Ecto neural progenitor cell (in vitro differentiated cells): ENCODE measurements at regions not wholly inside any gene's neighbourhood (a gene's known extent, or its start where the extent isn't known, plus 50 kb on each side); places are given as distances from the start of the nearest gene placed in this dataset.
A peak's percentile ranks its signal among the peaks of the same experiment; 100 is the strongest.

Experiments used
- DNase-seq: peaks from one replicate; pipeline ENCODE4 v3.0.0-alpha.2; 2018; ENCODE audit warnings: low spot score

DNA sequence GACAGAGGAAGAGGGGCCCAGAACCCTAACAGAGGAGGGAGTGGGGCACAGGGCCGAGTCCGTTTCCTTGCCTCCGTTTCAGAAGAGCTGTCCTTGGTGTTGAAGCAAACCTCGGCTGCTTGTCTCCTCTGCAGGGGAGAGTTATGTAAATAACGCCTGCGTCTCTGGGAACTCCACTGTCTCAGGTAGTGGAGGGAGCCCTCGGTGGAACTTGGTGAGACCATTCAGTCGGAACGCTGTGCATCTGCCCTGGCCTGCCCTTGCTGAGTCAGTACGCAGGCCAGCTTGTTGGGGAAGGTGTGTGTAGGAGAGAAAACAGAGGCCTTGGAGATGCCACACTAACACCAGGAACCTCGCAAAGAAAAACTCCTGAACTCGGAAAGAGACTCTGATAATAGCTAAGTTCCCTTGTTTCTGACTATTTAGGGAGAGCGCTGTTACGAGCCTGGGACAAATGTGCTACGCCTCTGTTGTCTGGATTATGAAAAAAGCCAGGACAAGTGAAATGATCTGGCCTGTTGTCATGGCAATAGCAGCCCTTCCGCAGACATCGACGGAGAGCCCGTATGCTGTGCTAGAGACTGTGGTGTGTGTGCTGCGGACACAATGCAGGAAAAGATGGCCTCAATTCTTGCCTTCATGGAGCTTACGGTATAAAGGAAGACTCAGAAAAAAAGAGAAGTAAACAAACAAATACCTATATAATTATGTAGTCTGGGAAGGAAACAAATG is 94.6 kb upstream of the AKT3 start:
- peak; percentile 56 for DNase-seq

DNA sequence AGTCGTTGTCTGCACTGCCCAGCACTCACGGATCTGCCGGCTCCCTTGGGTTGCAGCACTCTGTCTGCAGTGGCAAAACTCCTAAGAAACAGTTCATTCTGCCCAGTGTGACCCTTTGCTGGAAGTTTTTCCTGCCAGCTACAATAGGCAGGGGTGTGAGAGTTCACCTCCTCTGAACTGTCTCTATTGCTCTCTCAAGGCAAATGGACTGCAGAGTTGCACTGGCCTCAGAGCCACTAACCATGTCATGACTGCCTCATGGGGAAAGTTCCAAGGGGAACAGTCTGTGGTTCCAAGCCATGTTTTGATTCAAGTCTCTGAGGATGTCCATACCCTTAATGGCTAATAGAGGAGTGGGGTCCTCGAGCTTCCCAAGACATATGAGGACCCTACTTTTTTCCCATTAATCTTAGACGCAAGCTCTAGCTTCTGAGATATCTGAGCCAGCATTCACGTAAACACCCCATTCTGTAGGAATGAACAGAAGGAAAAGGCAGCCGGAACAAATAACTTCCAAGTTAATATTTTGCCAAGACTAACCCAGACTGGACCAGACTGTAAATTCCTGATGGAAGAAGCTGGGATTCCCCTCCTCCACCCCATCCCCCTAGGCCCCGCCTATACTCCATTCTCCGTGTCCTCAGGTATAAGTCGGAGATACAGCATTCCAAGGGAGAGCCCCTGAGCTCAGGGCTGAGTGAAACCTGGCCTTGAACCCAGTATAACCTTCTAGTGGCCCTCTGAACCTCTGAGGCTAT is 93.8 kb upstream of the AKT3 start:
- DNase-seq: no peak

DNA sequence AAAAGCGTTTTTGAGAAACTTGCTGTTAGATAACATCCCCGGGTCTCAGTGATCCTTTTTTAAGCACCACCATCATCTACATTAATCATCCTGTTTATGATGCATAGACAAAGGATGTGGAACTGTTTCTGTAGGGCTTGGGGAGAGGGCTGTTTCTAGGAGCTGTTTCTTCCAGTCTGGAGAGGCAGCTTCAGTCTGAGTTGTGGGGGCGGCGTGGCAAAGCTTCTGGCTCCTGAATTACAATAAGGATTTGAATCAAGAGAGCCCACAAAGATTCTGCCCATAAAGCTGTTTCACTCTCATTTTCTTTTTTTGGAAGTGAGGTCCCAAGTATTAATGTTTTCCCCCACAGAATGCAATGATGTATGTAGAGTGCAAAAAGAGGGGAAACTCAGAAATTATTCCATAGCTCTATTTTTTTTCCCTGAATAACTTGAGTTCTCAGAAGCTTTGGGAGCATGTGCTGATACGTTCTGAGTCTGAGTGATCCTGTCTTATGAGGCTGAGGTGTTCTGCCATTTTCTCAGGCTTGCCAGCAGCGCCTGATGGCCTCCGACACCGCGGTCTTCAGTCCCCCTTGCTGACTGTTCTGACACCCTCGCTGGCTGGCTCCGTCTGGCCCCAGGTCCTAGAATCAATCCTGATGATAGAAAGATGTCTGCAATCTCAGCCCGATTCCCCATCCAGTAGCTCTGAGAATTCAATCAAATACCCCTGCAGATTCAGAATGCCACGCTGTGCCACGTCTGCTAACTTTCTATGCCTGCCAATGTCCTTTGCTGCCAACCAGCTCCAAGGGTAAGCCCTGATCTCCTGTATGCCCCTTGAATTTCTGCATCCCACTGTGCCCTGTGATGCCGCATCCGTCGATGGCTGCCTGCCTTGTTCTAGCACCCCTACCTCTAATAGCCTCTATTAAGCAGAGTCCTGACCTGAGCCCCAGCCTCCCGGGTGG is 92.4 kb upstream of the AKT3 start:
- DNase-seq: no peak

DNA sequence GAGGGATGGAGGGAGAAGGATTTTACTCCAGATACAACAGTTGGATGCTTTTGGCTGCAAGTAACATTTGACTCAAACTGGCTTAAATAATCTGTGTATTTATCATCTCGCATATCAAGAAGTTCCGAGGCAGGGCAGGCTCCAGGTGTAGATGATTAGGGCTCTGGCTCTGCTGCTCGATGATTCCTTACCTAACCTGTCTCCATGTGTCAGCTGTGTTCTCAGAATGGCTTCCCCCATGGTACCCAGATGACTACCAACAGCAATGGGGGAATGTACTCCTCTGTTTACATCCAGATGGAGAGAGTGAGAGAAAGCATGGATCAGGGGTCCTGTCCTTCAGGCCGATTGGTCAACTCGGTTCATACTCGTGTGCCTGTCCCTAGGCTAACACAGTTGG is 90.4 kb upstream of the AKT3 start:
- DNase-seq: no peak

DNA sequence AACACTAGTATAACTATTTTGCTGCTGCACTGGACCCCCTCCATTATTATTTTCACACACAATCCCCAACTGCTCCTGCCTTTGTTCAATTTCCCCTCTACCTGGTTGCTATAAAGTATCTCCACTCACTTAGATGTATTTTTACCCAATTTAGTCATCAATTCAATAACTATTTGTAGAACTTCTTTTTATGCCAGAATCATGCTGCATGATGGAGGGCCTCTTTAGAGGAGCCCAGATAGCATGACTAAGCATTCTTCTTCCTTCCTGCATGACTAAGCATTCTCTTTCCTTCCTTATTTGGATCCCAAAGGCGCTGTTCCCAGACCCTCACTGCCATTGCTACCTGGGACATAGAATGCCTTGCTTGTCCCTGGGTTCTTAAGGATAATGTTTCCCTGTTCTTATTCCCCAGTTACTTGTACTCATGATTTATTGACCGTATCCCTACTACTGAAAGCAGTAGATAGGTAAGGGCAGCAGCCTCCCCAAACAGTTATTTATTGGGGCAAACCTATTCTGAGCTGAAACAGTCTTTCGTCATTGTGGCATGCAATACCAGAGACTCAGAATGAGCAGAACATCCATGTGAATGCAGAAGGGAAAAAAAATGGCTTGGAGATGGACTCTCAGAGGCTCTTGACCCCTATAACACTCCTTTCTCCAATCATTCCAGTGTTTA is 89.3 kb upstream of the AKT3 start:
- no peak for DNase-seq

DNA sequence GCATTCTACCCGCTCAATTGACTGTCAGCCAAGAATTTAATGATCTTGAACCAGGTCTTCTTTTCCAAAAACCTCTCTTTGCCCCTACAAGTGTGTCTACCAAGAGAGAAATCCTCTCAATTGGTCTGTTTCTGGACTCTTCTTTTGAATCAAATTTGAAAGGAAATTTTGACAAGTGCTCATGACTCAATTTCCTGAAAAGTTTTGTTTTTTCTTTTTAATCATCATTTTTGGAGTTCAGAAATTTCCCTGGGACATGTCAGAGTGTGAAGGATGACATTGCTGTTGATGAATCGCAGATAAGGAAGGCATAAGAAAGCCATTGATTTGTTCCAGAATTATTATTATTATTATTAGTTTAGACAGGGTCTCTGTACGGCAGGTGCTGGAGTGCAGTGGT is 88.2 kb upstream of the AKT3 start:
- DNase-seq: no peak

DNA sequence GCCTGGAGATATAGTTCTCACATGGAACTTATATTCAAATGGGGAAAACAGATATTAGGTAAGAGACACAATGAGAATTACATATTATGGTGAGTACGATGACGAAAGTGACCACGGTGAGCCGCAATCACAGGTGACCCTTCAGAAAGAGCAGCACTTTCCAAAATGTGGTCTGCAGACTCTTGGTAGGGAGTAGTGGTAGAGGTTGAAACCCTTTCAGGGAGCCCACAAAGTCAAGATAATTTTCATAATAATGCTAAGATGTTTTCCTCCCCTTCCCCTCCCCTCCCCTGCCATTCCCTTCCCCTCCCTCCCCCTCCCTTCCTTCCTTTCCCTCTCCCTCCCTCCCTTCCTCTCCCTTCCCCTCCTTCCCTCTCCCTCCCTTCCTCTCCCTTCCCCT is 83.5 kb upstream of the AKT3 start:
- DNase-seq: no peak

DNA sequence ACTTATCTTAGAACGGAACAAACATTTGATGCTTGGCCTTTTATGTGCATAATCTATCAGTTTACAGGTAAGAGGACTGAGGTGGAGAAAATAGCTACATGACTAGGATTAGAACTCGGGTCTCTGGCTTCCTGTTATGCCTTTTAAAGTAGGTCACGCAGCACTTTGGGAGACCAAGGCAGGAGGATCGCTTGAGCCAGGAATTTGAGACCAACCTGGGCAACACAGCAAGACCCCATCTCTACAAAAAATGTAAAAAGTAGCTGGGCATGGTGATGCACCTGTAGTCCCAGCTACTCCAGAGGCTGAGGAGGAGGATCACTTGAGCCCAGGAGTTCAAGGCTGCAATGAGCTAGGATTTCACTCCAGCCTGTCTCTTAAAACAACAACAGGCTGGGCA is 81.9 kb upstream of the AKT3 start:
- no peak for DNase-seq

DNA sequence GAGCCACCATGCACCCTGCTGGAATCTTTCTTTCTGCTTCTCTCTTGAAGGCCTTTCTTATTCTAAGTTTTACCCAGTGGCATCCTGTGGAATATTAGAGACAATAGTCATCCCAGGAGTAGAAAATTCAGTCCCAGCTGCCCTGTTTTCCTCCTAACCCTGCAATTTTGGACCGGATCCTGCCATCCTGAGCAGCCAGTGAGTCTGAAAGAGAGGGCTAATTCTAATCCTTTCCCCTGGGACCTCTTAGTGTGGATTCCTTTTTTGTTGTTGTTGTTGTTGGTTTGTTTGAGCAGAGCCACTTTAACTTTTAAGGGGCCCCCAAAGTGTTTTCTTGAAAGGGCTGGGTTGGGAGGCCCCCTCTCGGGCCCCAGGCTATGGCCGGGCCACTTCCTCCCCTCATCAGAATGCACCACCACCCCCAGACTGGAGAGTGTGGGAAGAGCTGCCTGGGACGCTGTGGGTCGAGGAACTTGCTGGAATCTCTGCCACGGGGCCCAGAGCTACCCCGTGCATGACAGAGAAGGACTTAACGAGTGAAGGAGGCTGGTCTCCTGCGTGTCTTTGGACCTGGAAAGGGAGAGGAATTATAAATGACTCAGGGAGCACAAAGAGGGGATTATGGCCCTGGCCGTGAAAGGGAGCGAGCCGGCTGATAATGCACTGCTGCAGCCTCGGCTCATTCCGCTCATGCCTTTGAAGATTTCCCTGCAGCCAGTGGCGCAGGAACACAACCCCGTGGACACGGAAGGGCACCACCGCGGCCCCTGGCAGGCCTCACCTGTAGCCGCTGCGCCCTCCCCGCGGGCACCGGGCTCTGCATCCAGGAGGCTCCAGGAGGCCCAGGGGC is 81.0 kb upstream of the AKT3 start:
- DNase-seq: peak; percentile 85

DNA sequence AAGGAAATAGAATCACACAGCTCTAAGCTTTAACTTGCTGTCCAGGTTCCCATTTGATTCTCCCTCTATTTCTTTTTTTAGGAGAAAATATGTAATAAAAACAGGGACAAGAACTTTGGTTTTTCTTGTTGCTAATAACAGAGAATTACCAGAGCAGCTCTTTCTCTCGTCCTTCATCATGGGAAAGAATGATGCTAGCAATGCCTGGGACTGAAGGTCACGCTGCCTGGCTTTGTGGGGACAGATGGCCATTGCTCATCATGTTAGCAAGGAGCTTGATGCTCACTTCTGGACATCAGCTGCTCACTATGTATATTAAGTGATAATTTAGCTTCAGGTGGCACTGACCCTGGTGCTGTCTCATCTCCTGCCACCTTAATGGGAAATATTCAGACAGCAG is 77.3 kb upstream of the AKT3 start:
- DNase-seq: no peak

DNA sequence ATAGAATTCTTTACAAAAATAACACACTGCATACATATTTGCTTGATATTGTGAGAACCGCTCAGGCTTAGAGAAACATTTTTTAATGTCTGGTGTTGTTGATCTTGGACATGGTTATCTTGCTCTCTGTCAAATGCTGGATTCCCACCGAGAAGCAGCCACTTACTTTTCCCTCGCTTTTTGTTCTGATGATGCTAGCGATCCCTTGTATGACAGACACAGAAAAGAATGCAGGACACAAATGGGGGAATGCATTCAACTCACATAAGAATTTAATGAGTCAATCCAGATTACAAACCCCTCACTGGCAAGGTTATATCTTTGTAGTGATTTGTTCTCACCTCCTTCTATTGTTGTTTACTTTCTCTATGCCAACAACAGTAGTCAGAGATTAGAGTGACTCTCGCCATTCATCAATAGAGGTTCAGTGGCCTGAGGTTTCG is 76.8 kb upstream of the AKT3 start:
- no peak for DNase-seq

DNA sequence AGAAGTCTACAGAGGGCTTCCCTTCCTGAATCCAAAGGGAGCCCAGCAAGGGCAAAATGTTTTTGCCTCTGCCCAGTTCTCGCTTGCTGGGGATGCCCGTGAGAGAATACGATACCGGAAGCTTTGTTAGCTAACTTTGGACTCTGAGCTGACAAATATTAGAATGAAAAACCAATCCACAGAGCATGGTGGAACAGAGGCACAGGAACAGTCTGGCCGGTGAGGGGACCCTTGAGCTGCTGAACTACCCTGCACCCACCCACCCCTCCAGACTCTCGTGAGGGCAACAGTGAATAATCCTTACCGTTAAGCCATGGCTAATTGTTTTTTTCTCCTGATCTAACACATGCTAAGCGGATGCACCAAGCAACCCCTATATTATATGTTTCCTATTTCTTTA is 76.3 kb upstream of the AKT3 start:
- DNase-seq: no peak

DNA sequence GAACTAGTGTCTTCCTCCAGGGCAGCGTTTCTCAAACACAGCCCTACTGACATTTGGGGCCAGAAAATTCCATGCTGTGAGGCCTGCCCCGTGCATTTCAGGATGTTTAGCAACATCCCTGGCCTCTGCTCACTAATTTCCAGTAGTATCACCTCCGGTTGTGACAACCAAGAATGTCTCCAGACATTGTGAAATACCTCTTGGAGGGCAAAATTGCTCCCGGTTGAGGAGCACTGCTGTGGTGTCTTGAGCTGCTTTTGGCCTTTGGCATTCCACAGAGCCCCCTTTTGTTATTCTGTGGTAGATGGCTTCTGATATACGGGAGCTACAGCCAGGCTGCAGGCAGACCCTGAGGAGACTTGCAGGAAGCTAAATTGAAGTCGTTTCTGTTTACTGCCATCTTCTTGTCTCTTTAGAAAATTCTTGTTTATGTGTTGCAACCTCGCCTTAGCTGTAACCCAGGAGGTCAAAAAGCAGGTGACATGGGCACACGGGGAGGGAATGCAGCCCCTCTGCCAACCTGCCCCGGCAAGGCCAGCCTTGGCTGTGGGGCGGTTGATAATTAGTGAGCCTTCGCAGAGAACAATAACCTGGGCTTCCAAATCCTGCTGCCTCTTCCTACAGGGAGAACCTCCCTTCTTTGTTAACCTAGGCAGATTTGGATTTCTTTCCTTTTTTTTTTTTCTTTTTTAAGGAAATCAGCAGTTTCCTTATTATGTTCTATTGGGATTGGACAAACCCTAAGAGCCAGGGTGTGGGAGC is 74.7 kb upstream of the AKT3 start:
- DNase-seq: no peak

DNA sequence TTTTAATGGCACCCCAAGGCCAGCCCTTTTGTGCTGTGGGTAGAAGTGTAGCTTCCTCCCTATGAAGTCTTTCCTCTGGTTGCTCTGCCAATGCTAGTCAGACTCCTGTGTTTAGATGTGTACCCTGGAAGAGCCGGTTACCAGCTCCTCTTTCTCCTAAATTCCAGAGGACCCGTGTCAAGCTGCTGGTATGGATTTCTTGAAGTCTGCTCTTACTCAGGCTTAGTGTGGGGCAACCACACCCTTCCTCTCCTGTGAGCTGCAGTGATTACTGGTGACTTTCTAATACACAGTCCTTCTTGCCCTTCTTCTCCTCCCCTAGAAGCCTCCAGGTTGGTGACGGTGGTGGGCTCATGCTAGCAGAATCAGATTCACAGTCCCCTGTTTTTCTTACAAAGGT is 74.1 kb upstream of the AKT3 start:
- DNase-seq: no peak

DNA sequence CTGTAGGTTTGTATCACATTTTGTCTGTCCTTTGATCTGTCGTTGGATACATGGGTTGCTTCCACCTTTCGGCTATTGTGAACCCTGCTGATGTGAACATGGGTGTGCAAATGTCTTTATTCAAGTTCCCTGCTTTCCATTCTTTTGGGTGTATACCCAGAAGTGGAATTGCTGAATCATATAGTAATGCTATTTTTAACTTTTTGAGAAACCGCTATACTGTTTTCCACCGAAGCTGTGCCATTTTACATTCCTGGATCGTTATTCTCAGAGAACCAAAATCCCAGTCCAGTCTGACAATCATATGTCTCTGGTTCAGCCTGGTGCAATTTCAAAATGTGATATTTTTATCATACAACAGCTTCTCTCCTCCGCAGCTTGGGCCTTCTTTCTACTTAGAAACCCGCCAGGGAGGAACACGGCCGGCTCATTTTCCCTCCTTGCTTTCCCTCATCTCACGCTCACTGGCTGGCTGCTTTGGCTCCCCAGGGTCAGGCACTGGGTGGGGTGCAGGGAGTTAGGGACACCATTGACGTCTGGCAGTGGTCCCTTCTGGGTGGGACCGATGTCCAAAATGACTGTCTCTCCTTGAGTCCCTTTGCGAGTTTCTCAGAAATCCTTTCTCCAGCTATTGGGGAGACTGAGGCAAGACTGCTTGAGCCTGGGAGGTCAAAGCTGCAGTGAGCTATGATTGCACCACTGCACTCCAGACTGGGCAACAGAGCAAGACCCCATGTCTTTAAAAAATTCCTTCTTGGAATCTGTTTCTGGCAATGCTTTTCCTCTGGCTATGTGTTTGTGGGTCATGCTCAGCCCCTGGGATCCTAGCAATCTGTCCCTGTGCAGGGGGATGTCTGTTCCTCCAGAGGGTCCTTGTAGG is 73.5 kb upstream of the AKT3 start:
- no peak for DNase-seq

DNA sequence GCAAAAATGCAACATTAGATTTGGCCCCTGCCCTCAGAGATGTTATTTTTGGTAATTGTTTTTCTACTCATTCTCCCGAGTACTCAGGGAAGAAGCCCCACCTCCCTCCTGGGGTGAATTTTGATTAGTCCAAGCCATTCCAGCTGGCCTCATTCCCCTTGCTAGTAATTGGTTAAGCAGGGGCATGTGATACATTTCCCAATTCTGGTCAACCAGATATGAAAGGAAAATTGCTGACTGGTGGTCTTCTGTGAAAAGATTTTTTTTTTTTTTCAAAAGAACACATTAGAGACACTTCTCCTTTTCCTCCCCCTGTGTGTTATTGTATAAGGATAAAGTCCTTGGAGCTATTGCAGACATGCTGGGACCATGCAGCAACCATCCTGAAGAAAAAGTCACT is 71.1 kb upstream of the AKT3 start:
- DNase-seq: no peak

DNA sequence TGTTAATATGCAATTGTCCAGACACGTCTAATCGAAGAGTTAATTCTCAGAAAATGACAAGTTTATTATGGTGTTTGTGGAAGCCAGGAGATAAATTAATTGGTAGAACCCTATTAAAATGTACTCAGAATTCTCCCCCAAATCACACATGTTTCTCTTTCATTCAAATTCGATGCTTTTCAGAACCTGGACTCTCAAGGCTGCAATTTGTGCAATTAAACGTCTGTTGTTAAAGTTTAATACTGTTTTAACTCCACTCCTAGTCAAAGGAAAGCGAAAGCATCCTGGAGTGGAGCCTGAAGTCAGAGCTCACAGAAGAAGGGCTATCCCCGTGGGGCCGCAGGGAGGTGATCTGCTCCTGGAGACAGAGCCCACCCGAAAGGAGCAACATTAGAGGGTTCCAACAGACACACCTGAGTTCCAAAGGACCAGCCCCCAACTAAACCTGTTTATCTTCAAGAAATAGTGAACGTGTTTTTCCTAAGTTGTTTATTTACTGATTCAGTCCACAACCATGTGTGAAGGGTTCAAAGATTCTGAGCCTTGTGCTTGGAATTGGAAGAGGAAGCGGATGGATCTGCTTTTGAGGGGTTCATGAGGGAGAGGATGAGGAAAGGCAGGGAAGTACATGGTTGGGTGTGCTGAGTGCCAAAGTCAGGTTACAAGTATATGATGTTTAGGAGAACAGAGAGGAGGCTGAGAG is 68.0 kb upstream of the AKT3 start:
- no peak for DNase-seq

DNA sequence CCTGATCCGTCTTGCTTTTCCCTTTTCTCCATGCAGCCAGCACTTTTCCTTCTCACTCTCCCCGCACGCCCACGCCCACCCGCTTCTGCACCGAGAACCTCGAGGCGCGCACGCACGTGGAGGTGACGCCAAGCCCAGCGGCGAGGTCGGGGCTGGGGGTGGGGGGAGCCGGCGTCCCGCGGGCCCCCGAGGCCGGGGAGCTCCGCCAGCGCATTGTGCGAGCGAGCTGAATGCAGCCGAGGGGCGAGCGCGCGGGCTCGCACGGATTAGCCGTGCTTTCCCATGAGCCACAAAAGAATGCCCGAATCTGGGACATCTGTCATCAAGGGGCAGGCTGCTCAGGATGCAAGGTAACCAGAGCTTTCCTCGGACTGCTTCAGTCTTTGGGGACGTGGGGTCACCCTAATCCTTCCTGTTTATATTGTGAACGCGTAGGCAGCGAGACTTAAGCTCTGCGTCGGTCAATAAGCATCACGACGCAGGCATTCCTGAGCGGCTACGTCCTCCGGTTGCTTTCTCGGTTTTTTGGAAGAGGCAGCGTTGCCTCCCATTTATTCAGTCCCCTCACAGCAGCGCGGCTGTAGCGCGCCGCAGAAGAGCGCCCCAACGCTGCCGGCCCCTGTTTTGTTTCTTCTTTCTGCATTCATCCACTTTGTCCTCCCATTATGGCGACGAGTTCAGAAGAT is 67.3 kb upstream of the AKT3 start:
- DNase-seq: peak; percentile 84
